ENCODE measurements at regions not wholly inside any gene's neighbourhood (a gene's known extent, or its start where the extent isn't known, plus 50 kb on each side); places are given as distances from the start of the nearest gene placed in this dataset.

- no peak for TF ChIP-seq CTCF (IDR thresholded peaks at IDR 0.05; ENCODE audit: insufficient read depth, low read length, missing control alignments)
- no peak overlapping the region for H3K4me3 ChIP-seq (ENCODE audit: low read depth, low read length)
- ChIA-PET POLR2A (no interaction called here), CTCF (no interaction called here)
- no peak for DNase-seq (ENCODE audit: low read depth, low spot score)
Measured at GRCh38 chr7:25798344-25798743, 353.7 kb upstream of the NFE2L3 start.

- DNase-seq (ENCODE audit: low read depth, low spot score), result no peak
- ChIA-PET POLR2A (no interaction called here), CTCF (no interaction called here)
- no peak for TF ChIP-seq CTCF (IDR thresholded peaks at IDR 0.05; ENCODE audit: insufficient read depth, low read length, missing control alignments)
- H3K4me3 ChIP-seq (ENCODE audit: low read depth, low read length), result no peak overlapping the region
Measured at GRCh38 chr7:25801214-25801613, 350.8 kb upstream of the NFE2L3 start.

GRCh38 chr7:25802057-25802456 lies 349.9 kb upstream of the NFE2L3 start:
- ChIA-PET CTCF (no interaction called here), POLR2A (no interaction called here)
- no peak overlapping the region for H3K4me3 ChIP-seq (ENCODE audit: low read depth, low read length)
- no peak for DNase-seq (ENCODE audit: low read depth, low spot score)
- no peak for TF ChIP-seq CTCF (IDR thresholded peaks at IDR 0.05; ENCODE audit: insufficient read depth, low read length, missing control alignments)

- CTCF ChIA-PET, result no interaction called here
- H3K4me3 ChIP-seq (ENCODE audit: low read depth, low read length), result no peak overlapping the region
- DNase-seq (ENCODE audit: low read depth, low spot score), result no peak
- POLR2A ChIA-PET, result no interaction called here
- no peak for TF ChIP-seq CTCF (IDR thresholded peaks at IDR 0.05; ENCODE audit: insufficient read depth, low read length, missing control alignments)
Measured at GRCh38 chr7:25802473-25802872, 349.5 kb upstream of the NFE2L3 start.

GRCh38 chr7:25803117-25803887 lies 348.7 kb upstream of the NFE2L3 start:
- ChIA-PET POLR2A (no interaction called here), CTCF (interaction anchor here (0.9 to 1.3 kb wide), 2 partner anchors 9 to 48 kb away, joined by 3 read pairs; no protein-coding TSS in a partner anchor)
- no peak for TF ChIP-seq CTCF (IDR thresholded peaks at IDR 0.05; ENCODE audit: insufficient read depth, low read length, missing control alignments)
- no peak for DNase-seq (ENCODE audit: low read depth, low spot score)
- H3K4me3 ChIP-seq (ENCODE audit: low read depth, low read length), result no peak overlapping the region

- POLR2A ChIA-PET, result interaction anchor here (1.5 kb wide), 1 partner anchor 9 kb away, joined by 6 read pairs; no protein-coding TSS in a partner anchor
- H3K4me3 ChIP-seq (ENCODE audit: low read depth, low read length), result no peak overlapping the region
- CTCF ChIA-PET, result interaction anchor here (1.3 kb wide), 1 partner anchor 10 kb away, joined by 3 read pairs; no protein-coding TSS in a partner anchor
- TF ChIP-seq CTCF (IDR thresholded peaks at IDR 0.05; ENCODE audit: insufficient read depth, low read length, missing control alignments), result no peak
- DNase-seq (ENCODE audit: low read depth, low spot score), result no peak
Measured at GRCh38 chr7:25804154-25804553, 347.8 kb upstream of the NFE2L3 start.

All from AG04449 (cell line).